Hindlimb muscle (tissue), 1 donor: ENCODE measurements at regions not wholly inside any gene's neighbourhood (a gene's known extent, or its start where the extent isn't known, plus 50 kb on each side); places are given as distances from the start of the nearest gene placed in this dataset.
"Not testable (repeated sequence)": the region's sequence is repeated elsewhere in the genome, so short reads cannot be mapped to it uniquely, and the experiment has no call there.

Experiments
- DNase-seq: peaks from one replicate; pipeline ENCODE4 v3.0.0-alpha.2; 2013

- no peak for DNase-seq
These were observed 179.2 kb upstream of the AGTR1 start for GRCh38 chr3:148518520-148518919.

GRCh38 chr3:148525621-148526020 is 172.1 kb upstream of the AGTR1 start:
- DNase-seq: not testable (repeated sequence)

- no peak for DNase-seq
These were observed 169.7 kb upstream of the AGTR1 start for GRCh38 chr3:148528024-148528423.

GRCh38 chr3:148531836-148532235 is 165.9 kb upstream of the AGTR1 start:
- DNase-seq: no peak

GRCh38 chr3:148532326-148532725 is 165.4 kb upstream of the AGTR1 start:
- DNase-seq: no peak

- no peak for DNase-seq
These were observed 164.9 kb upstream of the AGTR1 start for GRCh38 chr3:148532774-148533173.

GRCh38 chr3:148534089-148534988 is 163.4 kb upstream of the AGTR1 start:
- no peak for DNase-seq

GRCh38 chr3:148535001-148535400 is 162.7 kb upstream of the AGTR1 start:
- peak; percentile 46 for DNase-seq

GRCh38 chr3:148540266-148540665 is 157.4 kb upstream of the AGTR1 start:
- no peak for DNase-seq

- no peak for DNase-seq
These were observed 156.9 kb upstream of the AGTR1 start for GRCh38 chr3:148540851-148541250.

- DNase-seq: no peak
These were observed 150.7 kb upstream of the AGTR1 start for GRCh38 chr3:148546959-148547358.

GRCh38 chr3:148551767-148552260 is 145.9 kb upstream of the AGTR1 start:
- DNase-seq: no peak

GRCh38 chr3:148554367-148554766 is 143.3 kb upstream of the AGTR1 start:
- DNase-seq: no peak

GRCh38 chr3:148556664-148557063 is 141.0 kb upstream of the AGTR1 start:
- no peak for DNase-seq

GRCh38 chr3:148577579-148577978 is 120.1 kb upstream of the AGTR1 start:
- not testable (repeated sequence) for DNase-seq

- DNase-seq: no peak
These were observed 115.6 kb upstream of the AGTR1 start for GRCh38 chr3:148582126-148582525.

GRCh38 chr3:148583793-148584192 is 113.9 kb upstream of the AGTR1 start:
- no peak for DNase-seq

- DNase-seq: no peak
These were observed 113.3 kb upstream of the AGTR1 start for GRCh38 chr3:148584438-148584837.

- no peak for DNase-seq
These were observed 111.9 kb upstream of the AGTR1 start for GRCh38 chr3:148585671-148586379.

GRCh38 chr3:148588291-148588690 is 109.4 kb upstream of the AGTR1 start:
- no peak for DNase-seq

GRCh38 chr3:148591525-148591924 is 106.2 kb upstream of the AGTR1 start:
- DNase-seq: no peak

- no peak for DNase-seq
These were observed 99.1 kb upstream of the AGTR1 start for GRCh38 chr3:148598619-148599018.

GRCh38 chr3:148599481-148599880 is 98.2 kb upstream of the AGTR1 start:
- no peak for DNase-seq

GRCh38 chr3:148600440-148600839 is 97.3 kb upstream of the AGTR1 start:
- no peak for DNase-seq
